T-helper 17 cell (primary cell): ENCODE measurements at regions not wholly inside any gene's neighbourhood (a gene's known extent, or its start where the extent isn't known, plus 50 kb on each side); places are given as distances from the start of the nearest gene placed in this dataset.

ENCODE experiments used
- ATAC-seq: fragments of 150-1000 bp; cut with Tn5 transposase; 2 replicates; pipeline ENCODE4 v1.10.0; 2021; ENCODE audit warnings: mild to moderate bottlenecking, moderate library complexity
- DNase-seq, 3 donors: peaks; one replicate each; pipeline versions ENCODE4 v3.0.0 to v3.0.0-alpha.2; 2020 to 2021
- H3K9me3 ChIP-seq: one replicate; pipeline ENCODE4 v1.7.0; 2013; ENCODE audit warnings: low read length, mild to moderate bottlenecking; ENCODE audit not compliant: control insufficient read depth, poor library complexity, severe bottlenecking
- H3K27ac Mint-ChIP-seq: one replicate; pipeline ENCODE4 v1.8.0; 2022; ENCODE audit warnings: mild to moderate bottlenecking, moderate library complexity, mixed read lengths
- H3K27me3 Mint-ChIP-seq: one replicate; pipeline ENCODE4 v1.8.0; 2022; ENCODE audit warnings: mixed read lengths
- H3K36me3 Mint-ChIP-seq: one replicate; pipeline ENCODE4 v1.8.0; 2022; ENCODE audit warnings: low read depth, mixed read lengths
- H3K4me1 Mint-ChIP-seq: one replicate; pipeline ENCODE4 v1.8.0; 2022; ENCODE audit warnings: mild to moderate bottlenecking, mixed read lengths
- H3K4me3 Mint-ChIP-seq: one replicate; pipeline ENCODE4 v1.8.0; 2022; ENCODE audit warnings: mild to moderate bottlenecking, moderate library complexity, mixed read lengths

GRCh38 chr4:71288875-71289274 lies 49.9 kb upstream of the SLC4A4 start:
- ATAC-seq = no peak
- Mint-ChIP-seq H3K4me3 (no peak overlapping the region), H3K36me3 (peaks cover 2% of the 10 kb centered on the region), H3K4me1 (no peaks in the 10 kb centered on the region), H3K27me3 (peaks cover 12% of the 10 kb centered on the region), H3K27ac (no peak overlapping the region)
- no peak for DNase-seq
- no peaks in the 10 kb centered on the region for H3K9me3 ChIP-seq
